HEK293 (cell line): ENCODE measurements at regions not wholly inside any gene's neighbourhood (a gene's known extent, or its start where the extent isn't known, plus 50 kb on each side); places are given as distances from the start of the nearest gene placed in this dataset.

ENCODE experiments used
- CTCF ChIA-PET: fragments of 350-600 bp; formaldehyde crosslinking; extraction: SDS; loops from one replicate; lab custom pipeline; 2021; ENCODE audit warnings: antibody characterized with exemption; lab: Yijun Ruan, JAX
- POLR2A ChIA-PET: fragments of 300-600 bp; formaldehyde crosslinking; extraction: SDS; loops from one replicate; lab custom pipeline; 2020; ENCODE audit warnings: antibody characterized with exemption, inconsistent platforms; lab: Yijun Ruan, JAX
- H3K27ac ChIP-seq: fragments of 200-500 bp; sonication (Bioruptor generic); 2 replicates; pipeline ENCODE4 v1.5.1; 2014; ENCODE audit warnings: low read depth, low read length, control low read depth, inconsistent platforms; ENCODE audit errors: extremely low read depth
- H3K36me3 ChIP-seq, 2 experiments: fragments of 200-500 bp in 1 of 2; sonication (Bioruptor generic) in 1 of 2; 1 replicate in 1 of 2; 2 replicates in 1 of 2; pipeline ENCODE4 v1.5.1; 2014 to 2017; ENCODE audit warnings: inconsistent platforms in 2 of 2, low read length in 2 of 2; ENCODE audit not compliant: control insufficient read depth in 2 of 2, insufficient read depth in 1 of 2
- H3K4me1 ChIP-seq: fragments of 200-500 bp; sonication (Bioruptor generic); 2 replicates; pipeline ENCODE4 v1.5.1; 2014; ENCODE audit warnings: mild to moderate bottlenecking, low read length, inconsistent platforms; ENCODE audit not compliant: control insufficient read depth, insufficient read depth
- H3K4me3 ChIP-seq: 2 replicates; pipeline ENCODE4 v1.5.1; 2011; ENCODE audit warnings: low read depth, mild to moderate bottlenecking, control low read depth, low read length, moderate library complexity
- H3K9me3 ChIP-seq: fragments of 200-500 bp; sonication (Bioruptor generic); 2 replicates; pipeline ENCODE4 v1.5.1; 2014; ENCODE audit warnings: low read depth, low read length, inconsistent platforms; ENCODE audit not compliant: control insufficient read depth, insufficient read depth
- BCL11B ChIP-seq: fragments of 450-650 bp; formaldehyde crosslinking; IDR thresholded peaks from 2 replicates; pipeline ENCODE4 v1.5.1; 2016; ENCODE audit warnings: low read depth, missing biosample characterization, missing genetic modification characterization
- EGR2 ChIP-seq: fragments of 450-650 bp; formaldehyde crosslinking; IDR thresholded peaks from 2 replicates; pipeline ENCODE4 v1.5.1; 2016; ENCODE audit warnings: low read depth, missing biosample characterization, missing genetic modification characterization
- HOXA7 ChIP-seq: sonication (generic); formaldehyde crosslinking; IDR thresholded peaks from 2 replicates; pipeline ENCODE4 v1.8.1; 2022; ENCODE audit warnings: missing genetic modification reagents, borderline replicate concordance
- HOXD13 ChIP-seq: sonication (generic); formaldehyde crosslinking; IDR thresholded peaks from 2 replicates; pipeline ENCODE4 v1.8.0; 2022; ENCODE audit warnings: missing genetic modification reagents, borderline replicate concordance
- MYNN ChIP-seq: fragments of 450-650 bp; formaldehyde crosslinking; IDR thresholded peaks from 2 replicates; pipeline ENCODE4 v1.5.1; 2016; ENCODE audit warnings: missing biosample characterization, missing genetic modification characterization, borderline replicate concordance
- OSR2 ChIP-seq: fragments of 450-650 bp; formaldehyde crosslinking; IDR thresholded peaks from 2 replicates; pipeline ENCODE4 v1.5.1; 2016; ENCODE audit warnings: missing biosample characterization, missing genetic modification characterization
- SALL2 ChIP-seq: fragments of 450-650 bp; formaldehyde crosslinking; IDR thresholded peaks from 2 replicates; pipeline ENCODE4 v1.5.0; 2017; ENCODE audit warnings: missing biosample characterization, mild to moderate bottlenecking, missing genetic modification characterization, borderline replicate concordance
- YY1 ChIP-seq: fragments of 450-650 bp; formaldehyde crosslinking; IDR thresholded peaks from 2 replicates; pipeline ENCODE4 v1.5.1; 2018; ENCODE audit warnings: missing biosample characterization, missing genetic modification characterization
- ZBTB7A ChIP-seq: fragments of 450-650 bp; formaldehyde crosslinking; IDR thresholded peaks from 2 replicates; pipeline ENCODE4 v1.5.1; 2016; ENCODE audit warnings: low read depth, missing biosample characterization, missing genetic modification characterization
- ZIC2 ChIP-seq: fragments of 450-650 bp; formaldehyde crosslinking; IDR thresholded peaks from 2 replicates; pipeline ENCODE4 v1.5.1; 2016; ENCODE audit warnings: missing biosample characterization, missing genetic modification characterization
- ZNF223 ChIP-seq: fragments of 450-650 bp; formaldehyde crosslinking; IDR thresholded peaks from 2 replicates; pipeline ENCODE4 v1.5.1; 2016; ENCODE audit warnings: missing biosample characterization, missing genetic modification characterization
- ZNF354C ChIP-seq: fragments of 450-650 bp; formaldehyde crosslinking; IDR thresholded peaks from 2 replicates; pipeline ENCODE4 v1.5.1; 2016; ENCODE audit warnings: missing biosample characterization, missing genetic modification characterization, low read depth, borderline replicate concordance
- ZNF362 ChIP-seq: fragments of 450-650 bp; formaldehyde crosslinking; IDR thresholded peaks from 2 replicates; pipeline ENCODE4 v1.5.1; 2016; ENCODE audit warnings: missing biosample characterization, missing genetic modification characterization
- ZNF391 ChIP-seq: fragments of 450-650 bp; formaldehyde crosslinking; IDR thresholded peaks from 2 replicates; pipeline ENCODE4 v1.5.1; 2016; ENCODE audit warnings: low read depth, missing biosample characterization, missing genetic modification characterization, borderline replicate concordance
- ZNF398 ChIP-seq: fragments of 450-650 bp; formaldehyde crosslinking; IDR thresholded peaks from 2 replicates; pipeline ENCODE4 v1.5.1; 2017; ENCODE audit warnings: missing biosample characterization, missing genetic modification characterization
- ZNF514 ChIP-seq: fragments of 450-650 bp; formaldehyde crosslinking; IDR thresholded peaks from 2 replicates; pipeline ENCODE4 v1.5.1; 2016; ENCODE audit warnings: missing biosample characterization, missing genetic modification characterization
- ZNF544 ChIP-seq: fragments of 450-650 bp; formaldehyde crosslinking; IDR thresholded peaks from 2 replicates; pipeline ENCODE4 v1.5.0; 2017; ENCODE audit warnings: missing biosample characterization, missing genetic modification characterization
- ZNF561 ChIP-seq: fragments of 450-650 bp; IDR thresholded peaks from 2 replicates; pipeline ENCODE4 v1.5.1; 2018; ENCODE audit warnings: missing biosample characterization, missing genetic modification characterization, borderline replicate concordance
- ZNF596 ChIP-seq: fragments of 450-650 bp; IDR thresholded peaks from 2 replicates; pipeline ENCODE4 v1.5.0; 2018; ENCODE audit warnings: missing biosample characterization, mild to moderate bottlenecking, missing genetic modification characterization, moderate library complexity
- ZNF623 ChIP-seq: fragments of 450-650 bp; formaldehyde crosslinking; IDR thresholded peaks from 2 replicates; pipeline ENCODE4 v1.5.1; 2016; ENCODE audit warnings: missing biosample characterization, missing genetic modification characterization
- ZNF626 ChIP-seq: fragments of 450-650 bp; sonication (Bioruptor Pico); formaldehyde crosslinking; IDR thresholded peaks from 2 replicates; pipeline ENCODE4 v1.5.1; 2018; ENCODE audit warnings: missing biosample characterization, missing genetic modification characterization, inconsistent platforms
- ZNF645 ChIP-seq: fragments of 450-650 bp; formaldehyde crosslinking; IDR thresholded peaks from 2 replicates; pipeline ENCODE4; 2016; ENCODE audit warnings: missing biosample characterization, missing genetic modification characterization
- ZNF677 ChIP-seq: fragments of 450-650 bp; IDR thresholded peaks from 2 replicates; pipeline ENCODE4 v1.5.0; 2018; ENCODE audit warnings: missing biosample characterization, mild to moderate bottlenecking, missing genetic modification characterization, moderate library complexity
- ZNF692 ChIP-seq: fragments of 450-650 bp; formaldehyde crosslinking; IDR thresholded peaks from 2 replicates; pipeline ENCODE4 v1.5.1; 2016; ENCODE audit warnings: missing biosample characterization, missing genetic modification characterization
- ZNF768 ChIP-seq: fragments of 450-650 bp; formaldehyde crosslinking; IDR thresholded peaks from 2 replicates; pipeline ENCODE4 v1.5.1; 2018; ENCODE audit warnings: missing biosample characterization, mild to moderate bottlenecking, missing genetic modification characterization
- ZNF777 ChIP-seq: fragments of 450-650 bp; formaldehyde crosslinking; IDR thresholded peaks from 2 replicates; pipeline ENCODE4 v1.5.1; 2017; ENCODE audit warnings: missing biosample characterization, missing genetic modification characterization, borderline replicate concordance
- ZNF837 ChIP-seq: fragments of 450-650 bp; formaldehyde crosslinking; IDR thresholded peaks from 2 replicates; pipeline ENCODE4 v1.5.1; 2016; ENCODE audit warnings: missing biosample characterization, missing genetic modification characterization
- ZSCAN4 ChIP-seq: fragments of 450-650 bp; formaldehyde crosslinking; IDR thresholded peaks from 2 replicates; pipeline ENCODE4 v1.5.1; 2017; ENCODE audit warnings: missing biosample characterization, missing genetic modification characterization

GRCh38 chr12:91851741-91852477 lies 293.7 kb downstream of the BTG1 start:
- Histone ChIP-seq H3K27ac (no peak overlapping the region), H3K4me3 (no peak overlapping the region), H3K36me3 (no peaks in the 10 kb centered on the region), H3K4me1 (no peaks in the 10 kb centered on the region; the same call in 1 of the 2 replicates), H3K9me3 (no peaks in the 10 kb centered on the region)
- CTCF ChIA-PET, result no interaction called here
- no peak for TF ChIP-seq ZBTB7A (tag by site-specific recombination)
- TF ChIP-seq ZNF777 (tag by site-specific recombination), result no peak
- TF ChIP-seq ZNF391, result no peak
- TF ChIP-seq YY1 (tag by site-specific recombination), result no peak
- TF ChIP-seq SALL2, result no peak
- no peak for TF ChIP-seq ZNF514 (tag by site-specific recombination)
- no peak for TF ChIP-seq OSR2
- TF ChIP-seq EGR2 (tag by site-specific recombination), result no peak
- TF ChIP-seq HOXA7 (CRISPR knock-in tag), result no peak
- no peak for TF ChIP-seq MYNN (tag by site-specific recombination)
- no peak for TF ChIP-seq ZNF223 (tag by site-specific recombination)
- TF ChIP-seq ZNF645 (tag by site-specific recombination), result no peak
- TF ChIP-seq ZSCAN4 (tag by site-specific recombination), result no peak
- no peak for TF ChIP-seq ZIC2 (tag by site-specific recombination)
- no peak for TF ChIP-seq ZNF692 (tag by site-specific recombination)
- no peak for TF ChIP-seq ZNF768 (tag by site-specific recombination)
- TF ChIP-seq ZNF677 (tag by site-specific recombination), result no peak
- no peak for TF ChIP-seq ZNF561 (tag by site-specific recombination)
- no peak for TF ChIP-seq ZNF837 (tag by site-specific recombination)
- TF ChIP-seq HOXD13 (CRISPR knock-in tag), result no peak
- POLR2A ChIA-PET, result no interaction called here

DNA sequence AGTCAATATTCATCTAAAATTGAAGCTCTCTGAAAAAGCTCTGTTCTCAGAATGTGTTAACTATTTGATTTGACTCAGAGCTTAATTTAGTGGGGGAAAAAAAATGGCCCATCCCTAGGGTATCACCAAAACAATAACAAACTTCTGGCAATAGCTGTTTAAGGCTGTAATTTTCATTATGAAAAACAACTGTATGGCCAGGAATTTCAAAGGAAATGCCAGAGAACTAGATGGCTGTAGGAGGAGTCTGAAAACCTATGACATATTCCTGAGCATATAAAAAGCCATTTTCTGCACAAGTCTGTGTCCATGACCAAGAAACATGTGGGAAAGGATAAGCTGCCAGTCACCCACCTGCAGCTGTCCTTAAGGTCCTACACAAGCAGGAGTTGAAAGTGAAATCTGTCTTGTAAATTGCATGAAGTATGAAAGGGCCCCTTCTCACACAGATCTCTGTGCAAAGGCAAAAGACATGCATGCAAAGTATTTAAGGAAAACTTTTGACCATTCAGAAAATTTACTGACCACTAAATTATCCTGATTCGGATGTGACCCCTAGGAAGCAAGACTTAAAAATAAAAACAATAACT lies 299.1 kb downstream of the BTG1 start:
- no peaks in the 10 kb centered on the region for H3K9me3 ChIP-seq
- H3K27ac ChIP-seq, result no peak overlapping the region
- H3K36me3 ChIP-seq, result no peaks in the 10 kb centered on the region
- ChIA-PET CTCF (no interaction called here), POLR2A (no interaction called here)
- no peaks in the 10 kb centered on the region for H3K4me1 ChIP-seq
- no peak overlapping the region for H3K4me3 ChIP-seq
- TF ChIP-seq ZNF623 (tag by site-specific recombination) (no peak), ZNF398 (tag by site-specific recombination) (no peak), ZNF626 (tag by site-specific recombination) (no peak), ZNF596 (no peak), SALL2 (no peak), ZNF354C (tag by site-specific recombination) (no peak), ZNF362 (tag by site-specific recombination) (no peak), ZNF544 (no peak), BCL11B (no peak)
